Panc1 (cell line): ENCODE measurements at regions not wholly inside any gene's neighbourhood (a gene's known extent, or its start where the extent isn't known, plus 50 kb on each side); places are given as distances from the start of the nearest gene placed in this dataset.
"Not testable (repeated sequence)": the region's sequence is repeated elsewhere in the genome, so short reads cannot be mapped to it uniquely, and the experiment has no call there.

Source experiments
- TCF7L2 ChIP-seq: IDR thresholded peaks from 2 replicates; pipeline ENCODE4 v1.6.1; 2011; ENCODE audit warnings: mild to moderate bottlenecking, low read depth, low read length, inconsistent platforms
- TF ChIP-seq, protein P1 (sequence below): fragments of 450-650 bp; IDR thresholded peaks from 2 replicates; pipeline ENCODE4 v1.5.1; 2017; ENCODE audit warnings: mild to moderate bottlenecking

DNA sequence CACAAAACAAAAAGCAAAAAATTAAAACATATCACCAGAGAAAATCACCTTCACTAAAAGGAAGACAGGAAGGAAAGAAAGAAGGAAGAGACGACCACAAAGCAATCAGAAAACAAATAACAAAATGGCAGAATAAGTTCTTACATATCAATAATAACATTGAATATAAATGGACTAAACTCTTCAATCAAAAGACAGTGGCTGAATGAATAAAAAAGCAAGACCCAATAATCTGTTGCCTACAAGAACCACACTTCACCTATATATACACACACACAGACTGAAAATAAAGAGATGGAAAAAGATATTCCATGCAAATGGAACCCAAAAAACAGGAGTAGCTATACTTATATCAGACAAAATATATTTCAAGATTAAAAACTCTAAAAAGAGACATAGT is 124.5 kb downstream of the ACTL7B start:
- TF ChIP-seq, protein P1, sequence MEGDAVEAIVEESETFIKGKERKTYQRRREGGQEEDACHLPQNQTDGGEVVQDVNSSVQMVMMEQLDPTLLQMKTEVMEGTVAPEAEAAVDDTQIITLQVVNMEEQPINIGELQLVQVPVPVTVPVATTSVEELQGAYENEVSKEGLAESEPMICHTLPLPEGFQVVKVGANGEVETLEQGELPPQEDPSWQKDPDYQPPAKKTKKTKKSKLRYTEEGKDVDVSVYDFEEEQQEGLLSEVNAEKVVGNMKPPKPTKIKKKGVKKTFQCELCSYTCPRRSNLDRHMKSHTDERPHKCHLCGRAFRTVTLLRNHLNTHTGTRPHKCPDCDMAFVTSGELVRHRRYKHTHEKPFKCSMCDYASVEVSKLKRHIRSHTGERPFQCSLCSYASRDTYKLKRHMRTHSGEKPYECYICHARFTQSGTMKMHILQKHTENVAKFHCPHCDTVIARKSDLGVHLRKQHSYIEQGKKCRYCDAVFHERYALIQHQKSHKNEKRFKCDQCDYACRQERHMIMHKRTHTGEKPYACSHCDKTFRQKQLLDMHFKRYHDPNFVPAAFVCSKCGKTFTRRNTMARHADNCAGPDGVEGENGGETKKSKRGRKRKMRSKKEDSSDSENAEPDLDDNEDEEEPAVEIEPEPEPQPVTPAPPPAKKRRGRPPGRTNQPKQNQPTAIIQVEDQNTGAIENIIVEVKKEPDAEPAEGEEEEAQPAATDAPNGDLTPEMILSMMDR, result not testable (repeated sequence)
- TF ChIP-seq TCF7L2, result not testable (repeated sequence)
